B cell (primary cell): ENCODE measurements at regions not wholly inside any gene's neighbourhood (a gene's known extent, or its start where the extent isn't known, plus 50 kb on each side); places are given as distances from the start of the nearest gene placed in this dataset.

Experiments
- ATAC-seq: fragments of 200-7000 bp; cut with Tn5 transposase; one replicate; pipeline ENCODE4 v1.10.0; 2021; ENCODE audit warnings: low read depth, mild to moderate bottlenecking, moderate number of reproducible peaks, moderate library complexity
- CTCF ChIA-PET: fragments of 350-600 bp; sonication (Branson Sonifier 250); formaldehyde crosslinking; loops from one replicate; lab custom pipeline; 2021; ENCODE audit warnings: antibody characterized with exemption, inconsistent platforms; lab: Charles Lee
- POLR2A ChIA-PET: fragments of 350-600 bp; sonication (Branson Sonifier 250); formaldehyde crosslinking; loops from one replicate; lab custom pipeline; 2021; ENCODE audit warnings: antibody characterized with exemption; lab: Charles Lee
- DNase-seq: peaks from one replicate; pipeline ENCODE4 v3.0.0; 2013
- H2AFZ ChIP-seq: 2 replicates; pipeline ENCODE4 v1.6.1; 2012; ENCODE audit warnings: mild to moderate bottlenecking, low read depth, low read length; ENCODE audit not compliant: insufficient read depth, poor library complexity, severe bottlenecking
- H3K27ac ChIP-seq, 2 donors: 1 replicate in 1 of 2; 2 replicates in 1 of 2; pipeline ENCODE4 v1.5.1; 2012 to 2013; ENCODE audit warnings: low read length in 2 of 2, mild to moderate bottlenecking in 2 of 2, moderate library complexity in 1 of 2
- H3K27me3 ChIP-seq, 4 experiments: fragments of 200-600 bp in 1 of 4; sonication (generic) in 1 of 4; replicated peaks in 1 of 4; 1 replicate in 2 of 4; 2 replicates in 2 of 4; pipeline versions ENCODE4 v1.6.1 to v1.7.0; 2013 to 2016; ENCODE audit warnings: low read length in 3 of 4, mild to moderate bottlenecking in 2 of 4, mixed read lengths in 1 of 4, moderate library complexity in 1 of 4; ENCODE audit not compliant: insufficient read depth in 4 of 4, control insufficient read depth in 3 of 4; ENCODE audit errors: control extremely low read depth in 1 of 4
- H3K36me3 ChIP-seq, 2 experiments: replicated peaks in 1 of 2; 1 replicate in 1 of 2; 2 replicates in 1 of 2; pipeline versions ENCODE4 v1.6.1 to v1.7.1; 2013; ENCODE audit warnings: low read length in 1 of 2; ENCODE audit not compliant: insufficient read depth in 2 of 2, control insufficient read depth in 1 of 2; ENCODE audit errors: control extremely low read depth in 1 of 2, extremely low read depth in 1 of 2
- H3K4me1 ChIP-seq, 2 donors: fragments of 200-600 bp in 1 of 2; sonication (generic) in 1 of 2; 1 replicate in 1 of 2; 2 replicates in 1 of 2; pipeline versions ENCODE4 v1.5.1 to v1.6.1; 2013 to 2017; ENCODE audit warnings: low read length in 2 of 2; ENCODE audit not compliant: control insufficient read depth in 2 of 2, insufficient read depth in 2 of 2
- H3K4me2 ChIP-seq: replicated peaks from 2 replicates; pipeline ENCODE3; 2012; ENCODE audit warnings: mild to moderate bottlenecking, low read depth, low read length; ENCODE audit not compliant: poor library complexity, severe bottlenecking
- H3K4me3 ChIP-seq, 5 experiments: fragments of 200-600 bp in 1 of 5; sonication (generic) in 1 of 5; 1 replicate in 3 of 5; 2 replicates in 2 of 5; pipeline versions ENCODE4 v1.5.1 to v1.7.0; 2011 to 2016; ENCODE audit warnings: low read length in 4 of 5, mild to moderate bottlenecking in 4 of 5, low read depth in 2 of 5, control low read depth in 1 of 5, moderate library complexity in 1 of 5; ENCODE audit not compliant: insufficient read depth in 1 of 5; ENCODE audit errors: control extremely low read depth in 1 of 5, extremely low read depth in 1 of 5
- H3K79me2 ChIP-seq: fragments of 200-600 bp; sonication (generic); one replicate; pipeline ENCODE4 v1.6.0; 2016; ENCODE audit warnings: low read length; ENCODE audit not compliant: control insufficient read depth, insufficient read depth
- H3K9ac ChIP-seq: fragments of 200-600 bp; sonication (generic); 2 replicates; pipeline ENCODE4 v1.6.1; 2017; ENCODE audit warnings: mild to moderate bottlenecking, low read length, moderate library complexity
- H3K9me3 ChIP-seq, 3 donors: one replicate each; pipeline versions ENCODE4 v1.6.1 to v1.7.1; 2013; ENCODE audit warnings: low read length in 2 of 3; ENCODE audit not compliant: control insufficient read depth in 2 of 3, insufficient read depth in 1 of 3; ENCODE audit errors: control extremely low read depth in 1 of 3
- H4K20me1 ChIP-seq: 2 replicates; pipeline ENCODE4 v1.6.0; 2012; ENCODE audit warnings: mild to moderate bottlenecking, low read length; ENCODE audit not compliant: insufficient read depth, control insufficient read depth, poor library complexity, severe bottlenecking
- H3K27ac Mint-ChIP-seq: one replicate; pipeline ENCODE4 v1.8.0; 2021; ENCODE audit warnings: mixed read lengths
- H3K27me3 Mint-ChIP-seq: one replicate; pipeline ENCODE4 v1.8.0; 2021; ENCODE audit warnings: mixed read lengths
- H3K4me1 Mint-ChIP-seq: one replicate; pipeline ENCODE4 v1.8.0; 2021; ENCODE audit warnings: mixed read lengths
- H3K4me3 Mint-ChIP-seq: one replicate; pipeline ENCODE4 v1.8.0; 2021; ENCODE audit warnings: mixed read lengths
- H3K9me3 Mint-ChIP-seq: one replicate; pipeline ENCODE4 v1.8.0; 2022; ENCODE audit warnings: mixed read lengths; ENCODE audit not compliant: insufficient read depth
- CTCF ChIP-seq: fragments of 200-600 bp; IDR thresholded peaks from one replicate; pipeline ENCODE4 v1.8.0; 2022; ENCODE audit warnings: antibody characterized with exemption, mild to moderate bottlenecking
- EZH2 ChIP-seq: IDR thresholded peaks from 2 replicates; pipeline ENCODE4 v1.6.1; 2012; ENCODE audit warnings: borderline replicate concordance, low read depth, mild to moderate bottlenecking, moderate library complexity, low read length; ENCODE audit not compliant: insufficient read depth, poor library complexity, severe bottlenecking
- WGBS: methylation state at CpG from one replicate; pipeline ENCODE4 v1.1.5; 2013; ENCODE audit warnings: missing lambda C conversion rate; ENCODE audit not compliant: insufficient coverage; 5-methylcytosine and 5-hydroxymethylcytosine counted together
- intact Hi-C: fragments of 100-400 bp; cut with micrococcal nuclease; formaldehyde crosslinking; loops from one replicate; pipeline ENCODE4 v1.10.0; 2022

- Histone ChIP-seq H3K79me2 (no peaks in the 10 kb centered on the region), H3K4me2 (no peak overlapping the region), H3K9ac (no peak overlapping the region), H4K20me1 (no peaks in the 10 kb centered on the region), H3K4me1 (no peaks in the 10 kb centered on the region), H3K4me3 (no peak overlapping the region), H3K9me3 (no peaks in the 10 kb centered on the region), H3K27ac (no peak overlapping the region), H2AFZ (no peak overlapping the region), H3K27me3 (peaks cover 0 to 3% (median 0%) of the 10 kb centered on the region in 4 experiments), H3K36me3 (no peaks in the 10 kb centered on the region)
- CTCF ChIA-PET = no interaction called here
- DNase-seq (no peak), ATAC-seq (no peak)
- TF ChIP-seq CTCF (no peak), EZH2 (no peak)
- Mint-ChIP-seq H3K27ac (no peak overlapping the region), H3K4me1 (no peaks in the 10 kb centered on the region), H3K27me3 (peaks cover 5% of the 10 kb centered on the region), H3K9me3 (peaks cover 2% of the 10 kb centered on the region), H3K4me3 (no peak overlapping the region)
- intact Hi-C loops = no loop called here
- POLR2A ChIA-PET = no interaction called here
- 99% methylated on average over 10 of the region's 11 CpGs for WGBS
These were observed 110.2 kb upstream of the RREB1 start for GRCh38 chr6:6997263-6998193.

GRCh38 chr6:6998194-6998569, 109.6 kb upstream of the RREB1 start:
- H3K4me3 Mint-ChIP-seq = no peak overlapping the region
- ATAC-seq = no peak
- DNase-seq = no peak
- intact Hi-C loops = no loop called here
- Histone ChIP-seq H3K79me2 (no peaks in the 10 kb centered on the region), H3K36me3 (no peaks in the 10 kb centered on the region), H3K4me2 (no peak overlapping the region), H3K4me1 (no peaks in the 10 kb centered on the region), H2AFZ (no peak overlapping the region), H3K9me3 (no peaks in the 10 kb centered on the region), H3K9ac (no peak overlapping the region), H3K27ac (no peak overlapping the region), H4K20me1 (no peaks in the 10 kb centered on the region), H3K4me3 (no peak overlapping the region), H3K27me3 (peaks cover 0 to 3% (median 0%) of the 10 kb centered on the region in 4 experiments)
- H3K27ac Mint-ChIP-seq = no peak overlapping the region
- TF ChIP-seq EZH2 = no peak
- TF ChIP-seq CTCF = no peak
- peaks cover 2% of the 10 kb centered on the region for H3K9me3 Mint-ChIP-seq
- 98% methylated on average over 3 of the region's 6 CpGs for WGBS
- POLR2A ChIA-PET = no interaction called here
- CTCF ChIA-PET = no interaction called here
- H3K27me3 Mint-ChIP-seq = peaks cover 5% of the 10 kb centered on the region
- H3K4me1 Mint-ChIP-seq = no peaks in the 10 kb centered on the region
